Fibroblast of peridontal ligament (primary cell): ENCODE measurements at regions not wholly inside any gene's neighbourhood (a gene's known extent, or its start where the extent isn't known, plus 50 kb on each side); places are given as distances from the start of the nearest gene placed in this dataset.

Experiments
- DNase-seq: peaks from one replicate; pipeline ENCODE4 v3.0.0-alpha.2; 2010; ENCODE audit errors: extremely low read depth

GRCh38 chr4:37737466-37737865 is 51.3 kb upstream of the RELL1 start:
- peak; percentile 69 for DNase-seq
